ENCODE measurements at regions not wholly inside any gene's neighbourhood (a gene's known extent, or its start where the extent isn't known, plus 50 kb on each side); places are given as distances from the start of the nearest gene placed in this dataset.

DNA sequence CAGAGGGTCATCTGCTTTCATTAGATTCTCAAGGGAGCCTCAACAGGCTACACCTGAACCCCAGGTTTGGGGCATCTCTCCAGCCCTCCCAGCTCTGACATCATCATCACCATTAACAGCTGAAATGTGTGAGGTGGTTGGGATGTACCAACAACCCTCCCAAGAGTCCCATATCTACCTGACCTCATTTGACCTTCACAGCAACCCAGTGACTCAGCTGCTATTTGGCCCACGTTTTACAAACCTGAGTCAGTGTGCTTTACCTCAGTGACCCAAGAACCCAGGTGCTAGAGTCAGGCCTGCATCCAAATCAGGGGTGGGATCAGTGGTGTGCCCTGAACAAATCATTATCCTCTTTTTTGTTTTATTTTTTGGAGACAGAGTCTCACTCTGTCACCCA, 53.3 kb upstream of the TINAGL1 start:
- no peaks in the 10 kb centered on the region for H3K27me3 Mint-ChIP-seq (ENCODE audit: insufficient read depth)

GRCh38 chr1:31523769-31524168, 52.5 kb upstream of the TINAGL1 start:
- H3K27ac ChIP-seq (ENCODE audit: low read depth, low read length): no peak overlapping the region
- no peak for DNase-seq
- no peaks in the 10 kb centered on the region for H3K27me3 ChIP-seq (ENCODE audit: control insufficient read depth, insufficient read depth, low read length, poor library complexity, severe bottlenecking)
- H3K4me1 ChIP-seq (ENCODE audit: control insufficient read depth, insufficient read depth, low read length): peaks cover 5% of the 10 kb centered on the region
- H3K9me3 ChIP-seq (ENCODE audit: control insufficient read depth, low read length): peaks cover 31% of the 10 kb centered on the region
- Mint-ChIP-seq H3K27ac (no peak overlapping the region), H3K4me3 (no peak overlapping the region), H3K9me3 (peaks cover 3% of the 10 kb centered on the region), H3K27me3 (ENCODE audit: insufficient read depth) (no peaks in the 10 kb centered on the region), H3K4me1 (peaks cover 8% of the 10 kb centered on the region), H3K36me3 (ENCODE audit: low read depth) (no peaks in the 10 kb centered on the region)
- H3K9ac ChIP-seq (ENCODE audit: extremely low read depth, low read length, poor library complexity, severe bottlenecking): no peak overlapping the region
- H3K4me3 ChIP-seq (ENCODE audit: low read length): no peak overlapping the region
- no peak for TF ChIP-seq CTCF (conservative IDR thresholded peaks at IDR 0.05)
- 93 to 94% methylated on average over 5 of the region's 5 CpGs for WGBS, 2 experiments (ENCODE audit: insufficient coverage in 1 of 2, insufficient read length in 1 of 2)
- no peaks in the 10 kb centered on the region for H3K36me3 ChIP-seq (ENCODE audit: control insufficient read depth, insufficient read depth, low read length)

More for the DNA sequence above, 53.3 kb upstream of the TINAGL1 start:
- peaks cover 5% of the 10 kb centered on the region for H3K4me1 ChIP-seq (ENCODE audit: control insufficient read depth, insufficient read depth, low read length)
- no peak for DNase-seq
- no peaks in the 10 kb centered on the region for H3K27me3 ChIP-seq (ENCODE audit: control insufficient read depth, insufficient read depth, low read length, poor library complexity, severe bottlenecking)
- H3K36me3 ChIP-seq (ENCODE audit: control insufficient read depth, insufficient read depth, low read length): no peaks in the 10 kb centered on the region
- Mint-ChIP-seq H3K4me3 (no peak overlapping the region), H3K27ac (no peak overlapping the region), H3K9me3 (peaks cover 3% of the 10 kb centered on the region), H3K4me1 (peaks cover 8% of the 10 kb centered on the region), H3K36me3 (ENCODE audit: low read depth) (no peaks in the 10 kb centered on the region)
- H3K9me3 ChIP-seq (ENCODE audit: control insufficient read depth, low read length): peaks cover 23% of the 10 kb centered on the region
- no peak overlapping the region for H3K9ac ChIP-seq (ENCODE audit: extremely low read depth, low read length, poor library complexity, severe bottlenecking)
- no peak for TF ChIP-seq CTCF (conservative IDR thresholded peaks at IDR 0.05)
- 56 to 85% methylated on average over 1 of the region's 1 CpG for WGBS, 2 experiments (ENCODE audit: insufficient coverage in 1 of 2, insufficient read length in 1 of 2)
- no peak overlapping the region for H3K27ac ChIP-seq (ENCODE audit: low read depth, low read length)
- no peak overlapping the region for H3K4me3 ChIP-seq (ENCODE audit: low read length)

GRCh38 chr1:31524186-31524901, 52.0 kb upstream of the TINAGL1 start:
- no peaks in the 10 kb centered on the region for H3K36me3 Mint-ChIP-seq (ENCODE audit: low read depth)
- no peak for TF ChIP-seq CTCF (conservative IDR thresholded peaks at IDR 0.05)
- no peak for DNase-seq
- H3K9me3 Mint-ChIP-seq: peaks cover 3% of the 10 kb centered on the region
- no peak overlapping the region for H3K27ac Mint-ChIP-seq
- no peaks in the 10 kb centered on the region for H3K36me3 ChIP-seq (ENCODE audit: control insufficient read depth, insufficient read depth, low read length)
- H3K4me1 ChIP-seq (ENCODE audit: control insufficient read depth, insufficient read depth, low read length): peaks cover 5% of the 10 kb centered on the region
- no peak overlapping the region for H3K9ac ChIP-seq (ENCODE audit: extremely low read depth, low read length, poor library complexity, severe bottlenecking)
- H3K27me3 ChIP-seq (ENCODE audit: control insufficient read depth, insufficient read depth, low read length, poor library complexity, severe bottlenecking): no peaks in the 10 kb centered on the region
- 90 to 95% methylated on average over 8 to 15 of the region's 15 CpGs for WGBS, 2 experiments (ENCODE audit: insufficient coverage in 1 of 2, insufficient read length in 1 of 2)
- no peak overlapping the region for H3K4me3 ChIP-seq (ENCODE audit: low read length)
- H3K4me1 Mint-ChIP-seq: peaks cover 8% of the 10 kb centered on the region
- no peaks in the 10 kb centered on the region for H3K27me3 Mint-ChIP-seq (ENCODE audit: insufficient read depth)
- no peak overlapping the region for H3K27ac ChIP-seq (ENCODE audit: low read depth, low read length)
- H3K4me3 Mint-ChIP-seq: no peak overlapping the region
- peaks cover 29% of the 10 kb centered on the region for H3K9me3 ChIP-seq (ENCODE audit: control insufficient read depth, low read length)
